Cardiac muscle cell (in vitro differentiated cells and primary cell): ENCODE measurements at regions not wholly inside any gene's neighbourhood (a gene's known extent, or its start where the extent isn't known, plus 50 kb on each side); places are given as distances from the start of the nearest gene placed in this dataset.

Experiments used
- DNase-seq, 2 donors: peaks; one replicate each; pipeline versions ENCODE4 v3.0.0 to v3.0.0-alpha.2; 2010 to 2017; ENCODE audit warnings: low read depth in 1 of 2, low spot score in 1 of 2
- H3K27ac ChIP-seq: fragments of 200-600 bp; sonication (generic); 2 replicates; pipeline ENCODE4 v1.5.1; 2016
- H3K27me3 ChIP-seq: fragments of 200-600 bp; sonication (generic); 2 replicates; pipeline ENCODE4 v1.6.0; 2016; ENCODE audit warnings: control low read depth
- H3K36me3 ChIP-seq: fragments of 200-600 bp; sonication (generic); 2 replicates; pipeline ENCODE4 v1.5.1; 2016; ENCODE audit warnings: control low read depth
- H3K4me1 ChIP-seq: fragments of 200-600 bp; sonication (generic); 2 replicates; pipeline ENCODE4 v1.8.1; 2017; ENCODE audit warnings: low read depth, mild to moderate bottlenecking, mixed run types
- H3K4me3 ChIP-seq: fragments of 200-600 bp; sonication (generic); 2 replicates; pipeline ENCODE4 v1.5.1; 2016; ENCODE audit warnings: mild to moderate bottlenecking
- H3K9me3 ChIP-seq: fragments of 200-600 bp; sonication (generic); 2 replicates; pipeline ENCODE4 v1.5.1; 2017; ENCODE audit warnings: low read depth, mild to moderate bottlenecking, control low read depth
- TF ChIP-seq, protein P1 (sequence below): IDR thresholded peaks from 2 replicates; pipeline ENCODE4 v1.5.1; 2012; ENCODE audit warnings: low read depth, mild to moderate bottlenecking, low read length

DNA sequence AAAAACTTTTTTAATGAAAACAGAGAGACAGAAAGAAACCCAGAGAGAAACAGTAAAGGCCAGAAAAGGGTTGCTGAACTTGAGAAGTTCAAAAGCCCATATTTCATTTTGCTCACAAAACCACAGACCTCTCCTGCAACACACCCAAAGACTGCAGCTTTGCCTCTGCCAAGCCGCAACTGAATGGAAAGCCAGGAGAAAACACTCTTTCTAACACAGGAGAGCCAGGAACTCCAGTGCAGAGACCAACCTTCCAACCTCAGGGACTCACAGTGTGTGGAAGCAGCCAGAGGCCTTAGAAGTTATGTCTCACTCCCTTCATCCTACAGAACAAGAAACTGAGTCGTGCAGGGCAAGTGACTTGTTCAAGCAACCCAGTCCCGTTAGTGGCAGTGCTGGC lies 163.1 kb upstream of the HES1 start:
- Histone ChIP-seq H3K4me1 (no peaks in the 10 kb centered on the region), H3K27ac (no peak overlapping the region)

GRCh38 chr3:193974191-193974652 lies 161.7 kb upstream of the HES1 start:
- Histone ChIP-seq H3K4me3 (no peak overlapping the region), H3K9me3 (no peaks in the 10 kb centered on the region), H3K27me3 (no peaks in the 10 kb centered on the region), H3K27ac (no peak overlapping the region), H3K36me3 (no peaks in the 10 kb centered on the region), H3K4me1 (no peaks in the 10 kb centered on the region)
- TF ChIP-seq, protein P1, sequence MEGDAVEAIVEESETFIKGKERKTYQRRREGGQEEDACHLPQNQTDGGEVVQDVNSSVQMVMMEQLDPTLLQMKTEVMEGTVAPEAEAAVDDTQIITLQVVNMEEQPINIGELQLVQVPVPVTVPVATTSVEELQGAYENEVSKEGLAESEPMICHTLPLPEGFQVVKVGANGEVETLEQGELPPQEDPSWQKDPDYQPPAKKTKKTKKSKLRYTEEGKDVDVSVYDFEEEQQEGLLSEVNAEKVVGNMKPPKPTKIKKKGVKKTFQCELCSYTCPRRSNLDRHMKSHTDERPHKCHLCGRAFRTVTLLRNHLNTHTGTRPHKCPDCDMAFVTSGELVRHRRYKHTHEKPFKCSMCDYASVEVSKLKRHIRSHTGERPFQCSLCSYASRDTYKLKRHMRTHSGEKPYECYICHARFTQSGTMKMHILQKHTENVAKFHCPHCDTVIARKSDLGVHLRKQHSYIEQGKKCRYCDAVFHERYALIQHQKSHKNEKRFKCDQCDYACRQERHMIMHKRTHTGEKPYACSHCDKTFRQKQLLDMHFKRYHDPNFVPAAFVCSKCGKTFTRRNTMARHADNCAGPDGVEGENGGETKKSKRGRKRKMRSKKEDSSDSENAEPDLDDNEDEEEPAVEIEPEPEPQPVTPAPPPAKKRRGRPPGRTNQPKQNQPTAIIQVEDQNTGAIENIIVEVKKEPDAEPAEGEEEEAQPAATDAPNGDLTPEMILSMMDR = no peak
- peak in 1 of 2 donors; percentile 32 for DNase-seq

More for the DNA sequence above, 163.1 kb upstream of the HES1 start:
- no peaks in the 10 kb centered on the region for H3K36me3 ChIP-seq
- no peaks in the 10 kb centered on the region for H3K27me3 ChIP-seq
- H3K9me3 ChIP-seq = no peaks in the 10 kb centered on the region
- H3K4me3 ChIP-seq = no peak overlapping the region
- no peak for DNase-seq
- TF ChIP-seq, protein P1 = no peak

GRCh38 chr3:193974671-193975535 lies 161.0 kb upstream of the HES1 start:
- H3K4me1 ChIP-seq = no peaks in the 10 kb centered on the region
- no peak overlapping the region for H3K4me3 ChIP-seq
- H3K36me3 ChIP-seq = no peaks in the 10 kb centered on the region
- H3K27me3 ChIP-seq = no peaks in the 10 kb centered on the region
- peak in 1 of 2 donors; percentile 38 for DNase-seq
- H3K27ac ChIP-seq = no peak overlapping the region
- TF ChIP-seq, protein P1 = no peak
- H3K9me3 ChIP-seq = no peaks in the 10 kb centered on the region

DNA sequence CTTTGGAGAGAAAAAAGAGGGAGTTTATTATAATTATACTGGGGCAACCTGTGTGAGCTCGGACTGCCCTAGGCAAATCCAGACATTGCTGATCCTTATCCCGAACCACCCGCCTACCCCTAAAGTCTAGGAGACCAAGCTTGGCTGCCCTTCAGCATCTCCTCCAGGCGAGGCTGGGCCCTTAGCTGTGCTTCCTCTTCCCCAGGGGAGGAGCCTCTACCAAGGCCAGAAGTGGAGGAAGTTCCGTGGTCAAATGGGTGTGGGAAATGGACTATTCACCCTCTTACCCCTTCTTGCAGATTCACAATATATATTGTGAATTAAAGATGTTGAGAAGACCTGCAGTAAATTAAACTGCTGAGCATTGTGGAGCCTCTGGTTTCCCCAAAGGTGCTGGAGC lies 158.3 kb upstream of the HES1 start:
- Histone ChIP-seq H3K27me3 (no peaks in the 10 kb centered on the region), H3K4me1 (no peaks in the 10 kb centered on the region), H3K4me3 (no peak overlapping the region), H3K27ac (no peak overlapping the region), H3K9me3 (no peaks in the 10 kb centered on the region), H3K36me3 (no peaks in the 10 kb centered on the region)
- no peak for DNase-seq
- TF ChIP-seq, protein P1 = no peak

DNA sequence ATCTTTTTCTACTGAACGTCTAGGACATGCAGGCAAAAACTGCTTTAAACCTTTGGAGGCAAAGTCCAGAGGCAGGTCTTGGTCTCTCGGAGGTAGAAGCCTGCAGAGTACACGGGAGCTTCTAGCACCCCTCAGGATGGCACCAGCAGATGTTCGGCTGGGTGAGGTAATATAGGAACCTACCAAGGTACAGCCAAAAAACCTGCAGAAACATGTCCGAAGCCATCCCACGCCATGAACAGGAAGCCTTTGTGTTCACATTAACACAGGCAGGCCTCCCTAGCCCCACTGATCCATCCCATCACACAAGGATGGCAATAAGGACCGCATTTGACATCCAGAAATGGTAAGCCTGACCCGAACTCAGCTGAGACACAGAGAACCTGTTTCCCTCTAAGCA lies 157.9 kb upstream of the HES1 start:
- Histone ChIP-seq H3K36me3 (no peaks in the 10 kb centered on the region), H3K4me1 (no peaks in the 10 kb centered on the region)
- TF ChIP-seq, protein P1 = no peak

More for the DNA sequence above, 157.9 kb upstream of the HES1 start:
- H3K27ac ChIP-seq = no peak overlapping the region
- no peaks in the 10 kb centered on the region for H3K9me3 ChIP-seq
- DNase-seq = no peak
- H3K27me3 ChIP-seq = no peaks in the 10 kb centered on the region
- no peak overlapping the region for H3K4me3 ChIP-seq
